ENCODE measurements at regions not wholly inside any gene's neighbourhood (a gene's known extent, or its start where the extent isn't known, plus 50 kb on each side); places are given as distances from the start of the nearest gene placed in this dataset.

DNA sequence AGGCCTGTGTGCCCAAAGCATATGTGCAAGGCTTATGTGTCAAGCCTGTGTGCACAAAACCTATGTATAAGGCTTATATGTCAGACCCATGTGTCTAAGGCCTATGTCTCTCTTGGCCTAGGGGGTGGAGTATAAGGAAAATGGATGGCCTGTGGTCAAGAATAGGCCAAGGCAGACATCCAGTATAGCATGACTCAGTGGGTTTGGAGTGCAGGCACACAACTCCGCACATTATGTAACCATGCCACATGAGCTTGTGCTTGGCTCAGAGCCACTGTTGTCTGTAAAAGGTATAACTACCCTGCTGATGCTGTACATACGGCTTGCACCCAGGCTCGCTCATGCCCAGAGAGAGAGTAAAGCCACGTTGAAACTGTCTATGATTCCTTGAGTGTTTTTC is 626.4 kb upstream of the NUDT12 start:
- Histone ChIP-seq H3K4me2 (ENCODE audit: low read length) (no peak overlapping the region), H3K27ac (ENCODE audit: low read depth, low read length, poor library complexity, severe bottlenecking) (no peak overlapping the region), H4K20me1 (ENCODE audit: insufficient read depth, low read length) (no peaks in the 10 kb centered on the region), H2AFZ (ENCODE audit: low read length) (no peak overlapping the region), H3K9ac (ENCODE audit: low read length) (no peak overlapping the region), H3F3A (ENCODE audit: insufficient read depth, low read length) (no peaks in the 10 kb centered on the region), H3K27me3 (ENCODE audit: insufficient read depth, low read length) (no peaks in the 10 kb centered on the region), H3K9me3 (ENCODE audit: low read length) (peaks cover 3% of the 10 kb centered on the region; the same call in 1 of the 2 replicates), H3K4me1 (ENCODE audit: insufficient read depth, low read length, severe bottlenecking) (no peaks in the 10 kb centered on the region), H3K9me2 (ENCODE audit: low read depth, low read length) (no peaks in the 10 kb centered on the region), H3K4me3 (ENCODE audit: low read depth, low read length, poor library complexity, severe bottlenecking) (no peak overlapping the region), H3K36me3 (ENCODE audit: insufficient read depth, low read length) (no peaks in the 10 kb centered on the region), H3K79me2 (ENCODE audit: insufficient read depth, low read length) (no peaks in the 10 kb centered on the region)
- TF ChIP-seq EZH2 (IDR thresholded peaks at IDR 0.05; ENCODE audit: borderline replicate concordance, low read length): no peak
- TF ChIP-seq, protein P1, sequence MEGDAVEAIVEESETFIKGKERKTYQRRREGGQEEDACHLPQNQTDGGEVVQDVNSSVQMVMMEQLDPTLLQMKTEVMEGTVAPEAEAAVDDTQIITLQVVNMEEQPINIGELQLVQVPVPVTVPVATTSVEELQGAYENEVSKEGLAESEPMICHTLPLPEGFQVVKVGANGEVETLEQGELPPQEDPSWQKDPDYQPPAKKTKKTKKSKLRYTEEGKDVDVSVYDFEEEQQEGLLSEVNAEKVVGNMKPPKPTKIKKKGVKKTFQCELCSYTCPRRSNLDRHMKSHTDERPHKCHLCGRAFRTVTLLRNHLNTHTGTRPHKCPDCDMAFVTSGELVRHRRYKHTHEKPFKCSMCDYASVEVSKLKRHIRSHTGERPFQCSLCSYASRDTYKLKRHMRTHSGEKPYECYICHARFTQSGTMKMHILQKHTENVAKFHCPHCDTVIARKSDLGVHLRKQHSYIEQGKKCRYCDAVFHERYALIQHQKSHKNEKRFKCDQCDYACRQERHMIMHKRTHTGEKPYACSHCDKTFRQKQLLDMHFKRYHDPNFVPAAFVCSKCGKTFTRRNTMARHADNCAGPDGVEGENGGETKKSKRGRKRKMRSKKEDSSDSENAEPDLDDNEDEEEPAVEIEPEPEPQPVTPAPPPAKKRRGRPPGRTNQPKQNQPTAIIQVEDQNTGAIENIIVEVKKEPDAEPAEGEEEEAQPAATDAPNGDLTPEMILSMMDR (IDR thresholded peaks at IDR 0.05; ENCODE audit: low read length): no peak

DNA sequence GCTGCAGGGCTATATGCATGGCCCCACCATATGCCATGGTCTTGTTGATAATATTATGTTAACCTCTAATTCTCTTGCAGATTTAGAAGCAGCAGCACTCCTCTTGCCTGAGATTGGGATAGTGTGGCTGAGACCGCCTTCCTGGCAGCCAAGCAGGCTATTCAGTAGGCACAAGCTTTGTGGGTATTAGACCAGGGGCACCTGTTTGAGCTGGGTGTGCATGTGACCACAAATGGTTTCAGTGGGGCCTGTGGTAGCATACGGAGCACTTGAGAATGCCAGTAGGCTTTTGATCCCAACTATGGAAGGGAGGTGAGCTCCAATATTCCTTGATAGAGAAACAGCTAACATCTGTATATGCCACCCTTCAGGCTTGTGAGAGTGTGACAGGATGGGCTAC is 625.1 kb upstream of the NUDT12 start:
- no peaks in the 10 kb centered on the region for H4K20me1 ChIP-seq (ENCODE audit: insufficient read depth, low read length)
- no peak overlapping the region for H3K9ac ChIP-seq (ENCODE audit: low read length)
- H3K79me2 ChIP-seq (ENCODE audit: insufficient read depth, low read length): no peaks in the 10 kb centered on the region
- no peak for TF ChIP-seq EZH2 (IDR thresholded peaks at IDR 0.05; ENCODE audit: borderline replicate concordance, low read length)
- TF ChIP-seq, protein P1 (IDR thresholded peaks at IDR 0.05; ENCODE audit: low read length): no peak
- no peaks in the 10 kb centered on the region for H3K36me3 ChIP-seq (ENCODE audit: insufficient read depth, low read length)
- no peaks in the 10 kb centered on the region for H3F3A ChIP-seq (ENCODE audit: insufficient read depth, low read length)
- no peak overlapping the region for H2AFZ ChIP-seq (ENCODE audit: low read length)
- H3K4me1 ChIP-seq (ENCODE audit: insufficient read depth, low read length, severe bottlenecking): no peaks in the 10 kb centered on the region
- H3K4me3 ChIP-seq (ENCODE audit: low read depth, low read length, poor library complexity, severe bottlenecking): no peak overlapping the region
- no peak overlapping the region for H3K27ac ChIP-seq (ENCODE audit: low read depth, low read length, poor library complexity, severe bottlenecking)
- H3K4me2 ChIP-seq (ENCODE audit: low read length): no peak overlapping the region
- no peaks in the 10 kb centered on the region for H3K9me2 ChIP-seq (ENCODE audit: low read depth, low read length)
- peaks cover 3% of the 10 kb centered on the region; the same call in 1 of the 2 replicates for H3K9me3 ChIP-seq (ENCODE audit: low read length)
- no peaks in the 10 kb centered on the region for H3K27me3 ChIP-seq (ENCODE audit: insufficient read depth, low read length)

DNA sequence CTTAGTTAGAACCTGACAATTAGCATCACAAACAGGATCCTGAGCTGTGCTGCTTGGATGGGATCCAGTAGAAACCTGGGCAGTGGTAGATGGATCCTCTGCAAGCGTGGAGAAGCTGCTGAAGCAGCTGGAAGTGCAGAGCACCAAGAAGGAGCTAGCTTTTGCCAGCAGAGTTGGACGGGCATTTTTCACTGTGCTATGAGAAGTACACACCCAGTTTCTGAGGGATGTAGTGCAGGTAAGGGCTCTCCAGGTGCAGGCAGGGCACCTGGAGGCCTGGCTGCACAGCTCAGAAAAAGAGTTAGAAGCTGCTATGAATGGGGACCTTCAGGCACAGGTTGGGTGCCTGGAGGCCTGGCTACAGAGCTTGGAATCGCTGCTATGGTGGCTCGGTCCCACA is 623.9 kb upstream of the NUDT12 start:
- no peak overlapping the region for H3K4me2 ChIP-seq (ENCODE audit: low read length)
- H3K9me3 ChIP-seq (ENCODE audit: low read length): peaks cover 3% of the 10 kb centered on the region; the same call in 1 of the 2 replicates
- H3K36me3 ChIP-seq (ENCODE audit: insufficient read depth, low read length): no peaks in the 10 kb centered on the region
- no peaks in the 10 kb centered on the region for H3K27me3 ChIP-seq (ENCODE audit: insufficient read depth, low read length)
- no peak overlapping the region for H3K9ac ChIP-seq (ENCODE audit: low read length)
- H3K4me3 ChIP-seq (ENCODE audit: low read depth, low read length, poor library complexity, severe bottlenecking): no peak overlapping the region
- no peaks in the 10 kb centered on the region for H3K9me2 ChIP-seq (ENCODE audit: low read depth, low read length)
- no peaks in the 10 kb centered on the region for H4K20me1 ChIP-seq (ENCODE audit: insufficient read depth, low read length)
- H3K79me2 ChIP-seq (ENCODE audit: insufficient read depth, low read length): no peaks in the 10 kb centered on the region
- H3K4me1 ChIP-seq (ENCODE audit: insufficient read depth, low read length, severe bottlenecking): no peaks in the 10 kb centered on the region
- H2AFZ ChIP-seq (ENCODE audit: low read length): no peak overlapping the region
- no peaks in the 10 kb centered on the region for H3F3A ChIP-seq (ENCODE audit: insufficient read depth, low read length)
- TF ChIP-seq EZH2 (IDR thresholded peaks at IDR 0.05; ENCODE audit: borderline replicate concordance, low read length): no peak
- TF ChIP-seq, protein P1 (IDR thresholded peaks at IDR 0.05; ENCODE audit: low read length): no peak
- no peak overlapping the region for H3K27ac ChIP-seq (ENCODE audit: low read depth, low read length, poor library complexity, severe bottlenecking)
